RWPE1 (cell line): ENCODE measurements at regions not wholly inside any gene's neighbourhood (a gene's known extent, or its start where the extent isn't known, plus 50 kb on each side); places are given as distances from the start of the nearest gene placed in this dataset.
"Not testable (repeated sequence)": the region's sequence is repeated elsewhere in the genome, so short reads cannot be mapped to it uniquely, and the experiment has no call there.

Source experiments
- CTCF ChIA-PET: fragments of 350-600 bp; sonication (Branson Sonifier 250); formaldehyde crosslinking; extraction: SDS; loops from one replicate; lab custom pipeline; 2021; lab: Yijun Ruan, JAX
- POLR2A ChIA-PET: fragments of 400-600 bp; formaldehyde crosslinking; extraction: SDS; loops from one replicate; lab custom pipeline; 2020; ENCODE audit warnings: antibody characterized with exemption; ENCODE audit not compliant: low non-redundant PET; lab: Yijun Ruan, JAX
- DNase-seq: peaks from one replicate; pipeline ENCODE4 v3.0.0; 2012; ENCODE audit warnings: low spot score
- H3K27ac ChIP-seq: fragments of 450-650 bp; 2 replicates; pipeline ENCODE4 v1.5.1; 2017

DNA sequence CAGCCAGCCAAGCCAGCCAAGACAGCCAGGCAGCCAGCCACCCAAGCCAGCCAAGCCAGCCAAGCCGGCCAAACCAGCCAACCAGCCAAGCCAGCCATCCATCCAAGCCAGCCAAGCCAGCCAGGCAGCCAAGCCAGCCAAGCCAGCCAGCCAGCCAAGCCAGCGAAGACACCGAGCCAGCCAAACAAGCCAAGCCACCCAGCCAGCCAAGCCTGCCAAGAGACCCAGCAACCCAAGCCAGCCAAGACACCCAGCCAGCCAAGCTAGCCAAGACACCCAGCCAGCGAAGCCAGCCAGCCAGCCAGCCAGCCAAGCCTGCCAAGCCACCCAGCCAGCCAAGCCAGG is 318.0 kb upstream of the PLGLB2 start:
- CTCF ChIA-PET, DNase-seq, H3K27ac ChIP-seq, POLR2A ChIA-PET: not testable (repeated sequence)

DNA sequence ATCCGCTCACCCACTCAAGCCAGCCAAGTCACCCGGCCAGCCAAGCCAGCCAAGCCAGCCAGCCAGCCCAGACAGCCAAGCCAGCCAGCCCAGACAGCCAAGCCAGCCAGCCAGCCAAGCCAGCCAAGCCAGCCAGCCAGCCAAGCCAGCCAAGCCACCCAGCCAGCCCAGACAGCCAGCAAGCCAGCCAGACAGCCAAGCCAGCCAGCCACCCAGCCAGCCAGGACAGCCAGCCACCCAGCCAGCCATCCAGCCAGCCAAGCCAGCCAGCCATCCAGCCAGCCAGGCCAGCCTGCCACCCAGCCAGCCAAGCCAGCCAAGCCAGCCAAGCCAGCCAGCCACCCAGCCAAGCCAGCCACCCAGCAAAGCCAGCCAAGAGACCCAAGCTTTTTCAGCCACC is 316.8 kb upstream of the PLGLB2 start:
- POLR2A ChIA-PET, DNase-seq: not testable (repeated sequence)
- CTCF ChIA-PET: interaction anchor here (0.6 kb wide), 1 partner anchor 1088 kb away, joined by 4 read pairs; no protein-coding TSS in a partner anchor
- H3K27ac ChIP-seq: peak overlapping the region; percentile 68

DNA sequence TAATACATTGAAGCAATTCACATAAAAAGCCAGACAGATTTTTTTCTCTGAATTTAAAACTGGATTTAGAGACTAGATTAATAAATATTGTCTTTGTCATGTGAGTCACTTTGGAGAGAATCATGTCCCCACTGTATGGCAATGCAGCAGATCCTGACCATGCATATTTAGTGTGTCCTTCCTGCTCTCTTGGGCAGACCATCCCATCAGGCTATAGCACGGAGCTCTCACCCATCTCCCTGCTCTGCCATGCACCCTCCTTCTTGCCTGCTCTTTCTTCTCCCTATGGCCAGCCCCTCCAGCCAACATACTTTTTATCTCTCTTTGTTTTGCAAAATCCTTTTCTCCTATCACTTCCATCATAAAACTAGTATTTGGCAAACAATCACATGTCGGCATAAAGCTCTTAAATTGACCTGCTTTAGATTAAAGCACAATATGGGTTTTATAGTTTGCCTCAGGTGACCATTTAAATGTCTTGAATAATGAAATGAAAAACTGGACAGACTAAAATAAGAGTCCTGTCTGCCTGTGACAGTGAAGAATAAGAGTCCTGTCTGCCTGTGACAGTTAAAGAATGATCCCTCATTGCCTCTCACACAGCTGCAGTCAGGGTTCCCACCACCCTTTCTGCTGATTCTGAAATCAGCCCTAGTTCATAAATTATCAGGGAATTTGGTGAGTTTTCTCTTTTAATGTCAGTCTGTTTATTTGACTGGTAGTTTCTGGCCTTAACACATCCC is 315.0 kb upstream of the PLGLB2 start:
- POLR2A ChIA-PET, DNase-seq, CTCF ChIA-PET, H3K27ac ChIP-seq: not testable (repeated sequence)

DNA sequence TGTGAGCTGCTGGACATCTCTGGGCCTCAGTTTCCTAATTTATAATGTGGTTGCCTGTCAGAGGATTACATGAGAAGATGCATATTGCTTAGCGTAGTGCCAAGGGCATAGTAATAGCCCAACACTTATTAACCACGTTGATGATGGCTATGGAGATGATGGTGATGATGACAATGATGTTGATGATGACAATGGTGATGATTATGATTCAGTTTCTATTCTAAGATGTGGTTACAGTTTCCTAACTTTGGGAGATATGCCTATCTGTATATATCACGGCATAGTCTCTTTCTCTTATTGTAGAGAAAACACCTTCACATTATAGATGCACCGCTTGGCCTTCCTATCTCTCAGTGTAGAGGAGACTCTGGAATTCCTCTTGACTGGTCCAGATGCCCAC is 311.9 kb upstream of the PLGLB2 start:
- DNase-seq, POLR2A ChIA-PET, CTCF ChIA-PET, H3K27ac ChIP-seq: not testable (repeated sequence)

DNA sequence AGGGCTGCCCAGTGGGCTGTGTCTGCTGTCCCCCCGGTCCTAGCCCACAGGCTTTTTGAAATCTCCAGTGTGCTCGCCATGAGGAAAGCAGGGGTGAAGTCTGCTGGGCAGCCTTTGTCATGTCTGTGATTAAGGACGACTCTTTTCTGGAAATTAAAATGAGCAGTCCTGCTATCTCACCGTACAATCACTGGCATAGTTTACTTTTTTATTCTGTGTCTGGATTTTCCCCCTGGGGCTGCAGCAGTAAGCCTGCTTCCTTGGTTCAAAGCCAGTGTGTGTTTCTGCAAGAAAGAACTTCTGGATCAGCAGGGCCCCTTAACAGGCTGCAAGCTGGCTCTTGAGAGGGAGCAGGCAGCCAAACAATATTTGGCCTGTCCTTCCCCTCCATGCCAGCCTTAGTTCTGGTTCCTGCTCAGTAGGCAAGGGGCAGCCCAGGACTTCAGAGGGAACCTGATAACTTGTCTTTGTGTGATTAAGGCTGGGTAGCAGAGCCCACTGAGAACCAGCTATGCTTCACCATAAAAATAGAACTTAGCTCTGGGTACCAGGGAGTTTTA is 310.1 kb upstream of the PLGLB2 start:
- CTCF ChIA-PET, H3K27ac ChIP-seq, POLR2A ChIA-PET, DNase-seq: not testable (repeated sequence)

DNA sequence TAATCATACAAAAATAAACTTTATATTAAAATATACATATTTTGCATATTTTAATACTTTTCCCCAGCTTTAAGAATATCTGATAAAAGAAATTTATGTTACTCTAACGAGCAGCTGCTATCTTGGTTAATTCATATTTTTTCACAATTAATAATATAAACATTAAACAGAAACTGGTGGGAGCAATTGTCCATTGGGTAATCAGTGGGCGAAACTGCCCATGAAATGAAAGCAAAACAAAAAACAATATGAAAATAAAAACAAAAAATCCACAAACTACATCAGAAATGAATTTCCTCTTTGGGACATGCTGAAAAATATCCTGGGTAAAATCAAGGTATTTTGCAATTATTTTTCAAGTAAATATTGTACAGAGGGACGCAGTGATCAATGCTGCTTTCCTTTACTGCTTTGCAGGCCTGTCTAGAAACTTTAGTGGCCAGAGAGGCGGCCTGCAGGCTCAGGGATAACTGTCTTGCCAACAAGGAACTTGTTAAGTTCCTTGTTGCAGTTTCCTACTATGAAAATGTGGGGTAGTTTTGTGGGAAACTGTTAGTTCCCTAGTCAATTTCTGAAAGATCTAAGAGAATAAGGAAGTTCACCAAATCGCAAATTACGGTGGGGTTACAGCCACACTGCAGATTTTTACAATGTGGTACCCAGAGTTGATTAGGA is 309.0 kb upstream of the PLGLB2 start:
- POLR2A ChIA-PET, H3K27ac ChIP-seq, DNase-seq, CTCF ChIA-PET: not testable (repeated sequence)

DNA sequence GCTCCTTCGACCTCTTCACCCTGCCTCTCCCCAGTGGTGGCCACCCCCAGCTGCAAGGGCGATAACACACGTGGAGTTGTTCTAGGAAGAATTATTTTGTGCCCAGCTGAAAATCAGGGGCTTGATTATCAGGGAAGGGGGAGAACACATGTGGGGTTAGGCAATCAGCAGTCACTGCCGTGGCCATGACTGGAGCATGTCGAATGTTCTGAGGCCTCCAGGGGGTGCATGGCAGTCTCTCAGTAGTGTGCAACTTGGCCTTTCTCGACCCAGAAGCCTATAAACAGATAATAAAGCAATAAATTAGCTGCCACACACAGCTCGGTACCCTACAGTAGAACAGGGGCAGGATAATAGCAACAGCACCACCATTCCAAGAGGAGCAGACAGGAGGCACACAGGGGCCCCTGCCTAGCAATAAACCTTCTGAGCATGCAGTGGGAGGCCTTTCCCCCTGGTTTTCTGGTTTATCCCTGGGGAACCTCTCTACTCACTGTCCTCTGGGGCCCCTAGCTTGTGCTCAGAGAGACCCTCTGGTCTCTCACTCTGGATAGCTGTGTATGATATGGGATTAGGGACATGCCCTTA is 308.2 kb upstream of the PLGLB2 start:
- POLR2A ChIA-PET, H3K27ac ChIP-seq, CTCF ChIA-PET, DNase-seq: not testable (repeated sequence)

DNA sequence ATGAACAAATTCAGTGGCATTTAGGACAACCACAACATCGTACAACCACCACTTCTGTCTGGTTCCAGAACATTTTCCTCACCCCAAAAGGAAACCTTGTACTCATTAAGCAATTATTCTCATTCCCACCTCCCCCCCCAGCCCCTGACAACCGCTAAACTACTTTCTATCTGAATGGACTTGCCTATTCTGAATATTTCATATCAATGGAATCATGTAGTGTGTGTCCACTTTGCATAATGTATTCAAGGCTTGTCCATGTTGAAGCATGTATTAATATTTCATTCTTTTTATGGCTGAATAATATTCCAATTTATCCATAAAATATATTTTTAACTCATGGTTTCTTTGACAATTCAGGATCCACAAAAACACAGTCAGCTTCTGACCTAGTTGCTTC is 307.2 kb upstream of the PLGLB2 start:
- DNase-seq, POLR2A ChIA-PET, H3K27ac ChIP-seq, CTCF ChIA-PET: not testable (repeated sequence)

DNA sequence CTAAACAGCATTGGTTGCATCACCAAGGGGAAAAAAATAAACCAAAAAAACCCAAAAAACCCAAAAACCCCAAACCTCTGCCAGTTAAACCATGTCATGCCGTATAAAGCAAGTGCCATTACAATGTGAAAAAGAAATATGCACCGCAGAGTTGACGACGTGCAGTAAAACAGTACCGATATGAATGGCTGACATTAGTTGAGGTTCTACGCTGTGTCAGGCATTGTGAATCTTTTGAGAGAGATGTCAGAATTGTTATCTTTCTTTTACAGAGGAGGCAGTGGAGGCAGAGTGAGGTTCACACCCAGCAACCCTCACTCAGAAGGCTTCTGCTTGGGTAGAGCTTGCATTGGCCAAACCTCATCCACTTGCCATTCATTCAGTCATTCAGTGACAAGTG is 306.5 kb upstream of the PLGLB2 start:
- POLR2A ChIA-PET, CTCF ChIA-PET: not testable (repeated sequence)

DNA sequence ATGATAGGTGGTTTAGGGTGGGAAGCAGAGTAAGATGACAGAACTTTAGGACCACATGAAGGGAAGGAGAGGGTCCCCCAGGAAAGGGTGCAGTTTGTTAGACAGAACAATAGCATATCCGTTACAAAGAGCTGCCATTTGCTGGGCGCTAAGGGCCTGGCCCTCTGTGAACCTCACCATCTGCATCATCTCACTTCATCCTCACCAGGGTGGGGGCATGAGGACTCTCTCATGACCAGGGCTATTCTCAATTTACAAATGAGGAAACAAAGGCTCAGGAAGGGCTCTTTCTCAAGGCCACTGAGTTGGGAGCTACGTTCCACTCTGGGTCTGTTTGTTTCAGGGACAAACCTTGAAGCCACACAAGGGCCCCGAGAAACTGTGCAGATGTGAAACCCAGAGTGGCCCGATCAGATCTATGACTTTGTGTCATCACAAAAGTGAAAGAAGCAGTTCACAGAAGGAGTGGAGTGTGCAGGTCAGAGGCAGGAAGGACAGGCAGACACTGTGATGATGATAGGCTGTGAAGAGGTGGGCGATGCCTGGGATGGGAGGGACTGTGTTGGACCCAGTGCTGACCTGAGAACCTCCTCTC is 304.8 kb upstream of the PLGLB2 start:
- H3K27ac ChIP-seq, DNase-seq, POLR2A ChIA-PET, CTCF ChIA-PET: not testable (repeated sequence)

More for the DNA sequence above, 306.5 kb upstream of the PLGLB2 start:
- not testable (repeated sequence) for DNase-seq, H3K27ac ChIP-seq

DNA sequence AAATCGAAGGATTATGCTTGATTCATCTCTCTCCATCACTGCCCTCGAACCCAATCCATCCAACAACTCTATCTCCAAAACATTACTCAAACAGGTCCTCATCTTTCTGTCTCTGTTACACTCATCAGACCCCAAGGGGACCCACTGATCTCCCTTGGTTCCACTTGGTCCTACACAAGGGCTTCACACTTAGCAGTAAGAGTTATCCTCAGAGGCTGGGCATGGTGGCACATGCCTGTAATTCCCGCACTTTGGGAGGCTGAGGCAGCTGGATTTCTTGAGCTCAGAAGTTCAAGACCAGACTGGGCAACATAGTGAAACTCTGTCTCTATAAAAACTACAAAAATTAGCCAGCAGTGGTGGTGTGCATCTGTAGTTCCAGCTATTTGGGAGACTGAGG is 302.9 kb upstream of the PLGLB2 start:
- DNase-seq, POLR2A ChIA-PET, CTCF ChIA-PET: not testable (repeated sequence)
- H3K27ac ChIP-seq: peak overlapping the region; percentile 42; the same call in 1 of the 2 replicates

DNA sequence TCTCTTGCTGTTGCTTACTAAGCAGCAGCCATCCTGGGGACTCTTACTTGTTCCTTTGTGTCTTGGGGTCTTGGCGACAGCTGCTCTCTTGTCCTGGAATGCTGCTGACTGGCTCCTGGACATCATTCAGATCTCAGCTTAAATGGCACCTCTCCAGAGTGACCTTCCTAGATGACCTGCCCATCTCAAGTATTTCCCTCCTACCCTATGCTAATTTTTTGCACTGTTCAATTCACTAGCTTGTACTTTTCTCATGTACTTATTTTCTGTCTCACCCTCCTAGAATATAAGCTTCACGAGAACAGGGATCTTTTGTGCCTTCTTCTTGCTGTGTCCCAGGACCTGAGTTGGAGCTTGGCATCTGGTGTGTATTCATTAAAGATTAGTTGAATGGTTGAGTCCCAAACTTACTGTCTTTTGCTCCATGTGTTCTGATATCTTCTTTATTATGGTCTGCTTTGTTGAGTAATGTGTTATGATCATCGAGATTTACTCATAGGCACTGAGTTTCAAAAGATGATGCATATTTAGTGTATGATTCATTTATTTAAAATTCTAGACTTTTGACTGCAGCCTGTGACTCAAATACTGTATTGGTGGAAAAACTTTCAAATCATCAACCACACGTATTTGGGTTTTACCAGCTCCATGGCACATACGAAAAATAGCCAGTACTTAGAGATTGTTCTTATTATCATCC is 302.1 kb upstream of the PLGLB2 start:
- DNase-seq, CTCF ChIA-PET, POLR2A ChIA-PET: not testable (repeated sequence)
- H3K27ac ChIP-seq: peak overlapping the region; percentile 42; the same call in 1 of the 2 replicates

DNA sequence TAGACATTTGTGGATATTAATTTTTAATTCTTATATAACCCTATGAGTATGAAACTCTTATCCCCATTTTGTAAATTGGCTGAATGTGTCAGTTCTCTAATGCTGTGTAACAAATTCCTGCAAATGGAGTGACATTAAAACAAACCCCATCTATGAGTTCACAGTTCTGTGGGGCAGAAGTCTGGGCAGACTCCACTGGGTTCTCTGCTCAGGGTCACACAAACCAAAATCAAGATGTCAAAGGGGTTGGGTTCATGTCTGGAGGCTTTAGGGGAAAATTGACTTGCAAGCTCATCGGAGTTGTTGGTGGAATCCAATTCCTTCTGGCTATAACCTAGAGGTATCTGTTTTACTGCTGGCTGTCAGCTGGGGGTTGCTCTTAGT is 301.6 kb upstream of the PLGLB2 start:
- POLR2A ChIA-PET, H3K27ac ChIP-seq, CTCF ChIA-PET, DNase-seq: not testable (repeated sequence)

DNA sequence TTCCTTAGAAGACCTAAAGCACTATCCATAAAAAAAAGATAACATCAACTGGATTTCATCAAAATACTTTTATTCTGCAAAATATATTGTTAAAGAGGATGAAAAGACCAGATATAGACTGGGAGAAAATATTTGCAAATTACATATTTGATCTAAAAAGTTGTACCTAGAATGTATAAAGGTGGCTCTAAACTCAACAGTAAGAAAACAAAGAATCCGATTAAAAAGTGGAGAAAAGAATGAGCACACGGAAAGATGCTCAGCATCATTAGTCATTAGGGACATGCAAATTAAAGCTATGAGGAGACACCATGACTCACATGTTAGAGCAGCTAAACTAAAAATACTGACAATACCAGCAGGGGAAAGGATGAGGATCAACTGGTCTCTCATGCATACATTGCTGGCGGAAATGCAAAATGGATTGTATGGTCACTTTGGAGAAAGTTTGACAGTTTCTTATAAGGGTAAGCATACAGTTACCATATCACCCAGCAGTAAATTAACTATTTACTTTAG is 298.4 kb upstream of the PLGLB2 start:
- POLR2A ChIA-PET, H3K27ac ChIP-seq, CTCF ChIA-PET, DNase-seq: not testable (repeated sequence)

DNA sequence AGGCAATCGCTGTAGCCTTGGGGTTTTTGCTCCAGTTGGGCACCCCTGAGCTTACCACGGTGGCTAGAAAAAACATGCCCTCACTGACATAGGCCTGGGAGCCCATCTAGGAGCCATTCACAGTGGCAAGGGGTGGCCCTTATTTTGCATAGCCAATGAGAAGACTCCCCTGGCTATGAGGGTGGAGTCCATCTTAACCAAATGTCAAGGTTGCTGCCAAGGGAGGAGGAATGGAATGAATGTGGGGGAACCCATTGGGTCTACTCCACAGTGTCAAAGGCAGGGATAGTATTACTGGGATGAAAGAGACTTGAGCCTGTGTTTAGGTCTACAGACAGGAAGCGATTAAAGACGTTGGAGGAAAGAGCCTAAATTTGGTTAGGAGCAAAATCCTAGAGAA is 295.7 kb upstream of the PLGLB2 start:
- CTCF ChIA-PET, DNase-seq, POLR2A ChIA-PET: not testable (repeated sequence)
- peak overlapping the region; percentile 58; the same call in 1 of the 2 replicates for H3K27ac ChIP-seq

DNA sequence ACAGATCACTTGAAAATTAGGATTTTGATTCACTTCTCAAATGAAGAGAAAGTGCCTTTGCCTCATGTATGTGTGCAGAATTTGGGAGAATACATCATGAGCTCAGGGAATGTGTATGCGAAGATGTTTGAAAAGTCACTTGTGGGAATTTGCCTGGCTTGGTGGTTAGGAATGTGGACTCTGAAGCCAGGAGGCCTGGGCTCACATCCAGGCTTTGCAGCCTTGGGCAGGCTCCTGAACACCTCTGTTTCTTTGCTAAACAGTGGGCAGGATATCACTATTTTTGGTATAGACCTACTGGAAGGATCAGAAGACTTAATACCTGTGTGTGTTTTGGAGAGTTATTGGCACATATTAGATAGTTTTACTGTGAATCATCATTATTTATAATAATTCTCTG is 295.0 kb upstream of the PLGLB2 start:
- peak overlapping the region; percentile 38; the same call in 1 of the 2 replicates for H3K27ac ChIP-seq
- CTCF ChIA-PET, POLR2A ChIA-PET: not testable (repeated sequence)
- peak; percentile 13 for DNase-seq
